Astrocyte (in vitro differentiated cells and primary cell): ENCODE measurements at regions not wholly inside any gene's neighbourhood (a gene's known extent, or its start where the extent isn't known, plus 50 kb on each side); places are given as distances from the start of the nearest gene placed in this dataset.
"Not testable (repeated sequence)": the region's sequence is repeated elsewhere in the genome, so short reads cannot be mapped to it uniquely, and the experiment has no call there.

Experiments
- CTCF ChIP-seq: IDR thresholded peaks from 2 replicates; pipeline ENCODE4 v1.5.1; 2011; ENCODE audit warnings: low read depth, mild to moderate bottlenecking, inconsistent platforms, low read length, moderate library complexity; ENCODE audit not compliant: insufficient read depth
- EZH2 ChIP-seq: IDR thresholded peaks from 2 replicates; pipeline ENCODE4 v1.6.1; 2012; ENCODE audit warnings: mild to moderate bottlenecking, low read length, inconsistent platforms; ENCODE audit not compliant: insufficient read depth

- not testable (repeated sequence) for TF ChIP-seq CTCF, EZH2
These were observed 546.9 kb downstream of the ZNF385D start for GRCh38 chr3:21204122-21204521.
